OCI-LY7 (cell line): ENCODE measurements at regions not wholly inside any gene's neighbourhood (a gene's known extent, or its start where the extent isn't known, plus 50 kb on each side); places are given as distances from the start of the nearest gene placed in this dataset.

Experiments
- BruUV-seq: library from RNA; stranded (reverse); fragments of 400-500 nt; replicated peaks from 2 replicates; lab custom pipeline; 2021; lab: Mats Ljungman, UMichigan
- CTCF ChIA-PET: fragments of 300-600 bp; sonication (Branson Sonifier 250); formaldehyde crosslinking; loops from one replicate; lab custom pipeline; 2022; ENCODE audit warnings: antibody characterized with exemption; ENCODE audit not compliant: unreplicated experiment; lab: Charles Lee
- POLR2A ChIA-PET: fragments of 300-600 bp; sonication (Branson Sonifier 250); formaldehyde crosslinking; loops from one replicate; lab custom pipeline; 2022; ENCODE audit warnings: antibody characterized with exemption; lab: Charles Lee
- DNase-seq: peaks from one replicate; pipeline ENCODE4 v3.0.0-alpha.2; 2015; ENCODE audit warnings: low spot score
- H2AFZ ChIP-seq: fragments of 200-600 bp; sonication (generic), shearing (Covaris generic); 2 replicates; pipeline ENCODE4 v1.6.1; 2014; ENCODE audit warnings: mild to moderate bottlenecking, antibody characterized with exemption, low read length, moderate library complexity
- H3K27ac ChIP-seq: fragments of 200-600 bp; sonication (generic); 2 replicates; pipeline ENCODE4 v1.5.1; 2014; ENCODE audit warnings: mixed run types, low read depth, mild to moderate bottlenecking, moderate library complexity, low read length, inconsistent platforms; ENCODE audit not compliant: poor library complexity, severe bottlenecking
- H3K36me3 ChIP-seq: fragments of 200-600 bp; sonication (generic); 2 replicates; pipeline ENCODE4 v1.6.1; 2014; ENCODE audit warnings: mild to moderate bottlenecking, antibody characterized with exemption, low read length, moderate library complexity, mixed read lengths; ENCODE audit not compliant: insufficient read depth
- H3K4me1 ChIP-seq: fragments of 200-600 bp; sonication (generic); 2 replicates; pipeline ENCODE4 v1.5.1; 2014; ENCODE audit warnings: mild to moderate bottlenecking, low read length; ENCODE audit not compliant: insufficient read depth, poor library complexity, severe bottlenecking
- H3K4me2 ChIP-seq: fragments of 200-600 bp; sonication (generic); 2 replicates; pipeline ENCODE4 v1.6.1; 2014; ENCODE audit warnings: mild to moderate bottlenecking, low read length
- H3K4me3 ChIP-seq: fragments of 200-600 bp; sonication (generic); 2 replicates; pipeline ENCODE4 v1.5.1; 2014; ENCODE audit warnings: mild to moderate bottlenecking, low read depth, low read length; ENCODE audit not compliant: poor library complexity, severe bottlenecking
- H3K79me2 ChIP-seq: fragments of 200-600 bp; sonication (generic); 2 replicates; pipeline ENCODE4 v1.6.1; 2016; ENCODE audit warnings: low read depth, mild to moderate bottlenecking, low read length, moderate library complexity, mixed read lengths; ENCODE audit not compliant: insufficient read depth
- H3K9me2 ChIP-seq: fragments of 200-600 bp; sonication (generic); 2 replicates; pipeline ENCODE4 v1.6.1; 2016; ENCODE audit warnings: mild to moderate bottlenecking, low read length, mixed read lengths; ENCODE audit not compliant: insufficient read depth
- H3K9me3 ChIP-seq: fragments of 200-600 bp; sonication (generic); 2 replicates; pipeline ENCODE4 v1.6.1; 2014; ENCODE audit warnings: mild to moderate bottlenecking, mixed run types, low read length, mixed read lengths
- H4K20me1 ChIP-seq: fragments of 200-600 bp; sonication (generic); 2 replicates; pipeline ENCODE4 v1.6.1; 2014; ENCODE audit warnings: mild to moderate bottlenecking, antibody characterized with exemption, low read length, moderate library complexity, mixed read lengths; ENCODE audit not compliant: insufficient read depth
- EZH2phosphoT487 ChIP-seq: fragments of 200-600 bp; sonication (generic); IDR thresholded peaks from 2 replicates; pipeline ENCODE4 v1.6.1; 2018; ENCODE audit warnings: low read depth, borderline replicate concordance, mild to moderate bottlenecking, mixed run types, antibody characterized with exemption, low read length, moderate library complexity, mixed read lengths
- intact Hi-C: fragments of 100-400 bp; cut with micrococcal nuclease; formaldehyde crosslinking; loops from one replicate; pipeline ENCODE4 v1.10.0; 2022; ENCODE audit not compliant: unreplicated experiment
- TF ChIP-seq, protein P1 (sequence below): fragments of 200-600 bp; sonication (generic); conservative IDR thresholded peaks from 2 replicates; pipeline ENCODE4 v1.5.1; 2014; ENCODE audit warnings: mild to moderate bottlenecking, antibody characterized with exemption, low read length, moderate library complexity, mixed read lengths

DNA sequence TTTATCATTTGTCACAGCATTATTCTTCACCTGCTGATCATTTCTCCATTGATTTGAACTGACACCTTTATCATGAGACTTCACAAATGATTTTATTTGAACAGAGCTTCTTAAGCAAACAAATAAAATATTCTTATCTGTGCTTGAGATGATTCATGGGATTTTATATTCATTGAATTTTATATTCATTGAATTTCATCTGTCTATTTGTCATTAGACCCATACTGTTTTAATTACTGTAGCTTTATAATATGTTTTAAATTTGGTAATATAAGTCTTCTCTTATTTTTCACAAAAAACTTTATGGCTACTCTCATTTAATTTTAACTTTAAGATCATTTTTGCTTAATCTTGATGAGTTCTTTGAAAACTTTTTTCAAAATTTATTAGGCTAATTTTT is 777.4 kb upstream of the TBX3 start:
- CTCF ChIA-PET: no interaction called here
- H3K9me2 ChIP-seq: no peaks in the 10 kb centered on the region
- BruUV-seq: no TSS peak

DNA sequence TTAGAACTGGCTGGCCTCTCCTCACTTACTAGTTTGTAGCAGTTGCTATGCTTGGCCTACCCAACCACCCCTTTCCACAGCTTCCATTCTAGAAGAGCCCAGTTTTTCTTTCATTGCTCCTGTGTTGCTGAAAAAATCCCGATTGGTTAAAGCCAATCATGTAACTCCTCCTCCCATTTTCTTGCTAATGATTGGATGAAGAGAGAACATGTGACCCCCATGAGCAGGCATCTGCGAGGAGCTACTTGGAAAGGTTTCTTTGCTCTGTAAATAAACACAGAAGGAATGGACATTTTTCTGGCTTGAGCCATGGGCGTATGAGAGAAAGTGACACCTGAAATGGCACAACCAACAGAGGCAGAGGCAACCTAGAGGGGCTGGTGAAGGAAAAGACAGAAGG is 773.8 kb upstream of the TBX3 start:
- no peaks in the 10 kb centered on the region for H3K79me2 ChIP-seq
- POLR2A ChIA-PET: no interaction called here

More for the DNA sequence above, 777.4 kb upstream of the TBX3 start:
- Histone ChIP-seq H3K4me1 (no peaks in the 10 kb centered on the region), H3K4me3 (no peak overlapping the region), H4K20me1 (no peaks in the 10 kb centered on the region), H3K9me3 (no peaks in the 10 kb centered on the region), H3K27ac (no peak overlapping the region), H3K79me2 (no peaks in the 10 kb centered on the region), H3K4me2 (no peak overlapping the region), H3K36me3 (no peaks in the 10 kb centered on the region), H2AFZ (no peak overlapping the region)
- TF ChIP-seq EZH2phosphoT487: no peak
- TF ChIP-seq, protein P1, sequence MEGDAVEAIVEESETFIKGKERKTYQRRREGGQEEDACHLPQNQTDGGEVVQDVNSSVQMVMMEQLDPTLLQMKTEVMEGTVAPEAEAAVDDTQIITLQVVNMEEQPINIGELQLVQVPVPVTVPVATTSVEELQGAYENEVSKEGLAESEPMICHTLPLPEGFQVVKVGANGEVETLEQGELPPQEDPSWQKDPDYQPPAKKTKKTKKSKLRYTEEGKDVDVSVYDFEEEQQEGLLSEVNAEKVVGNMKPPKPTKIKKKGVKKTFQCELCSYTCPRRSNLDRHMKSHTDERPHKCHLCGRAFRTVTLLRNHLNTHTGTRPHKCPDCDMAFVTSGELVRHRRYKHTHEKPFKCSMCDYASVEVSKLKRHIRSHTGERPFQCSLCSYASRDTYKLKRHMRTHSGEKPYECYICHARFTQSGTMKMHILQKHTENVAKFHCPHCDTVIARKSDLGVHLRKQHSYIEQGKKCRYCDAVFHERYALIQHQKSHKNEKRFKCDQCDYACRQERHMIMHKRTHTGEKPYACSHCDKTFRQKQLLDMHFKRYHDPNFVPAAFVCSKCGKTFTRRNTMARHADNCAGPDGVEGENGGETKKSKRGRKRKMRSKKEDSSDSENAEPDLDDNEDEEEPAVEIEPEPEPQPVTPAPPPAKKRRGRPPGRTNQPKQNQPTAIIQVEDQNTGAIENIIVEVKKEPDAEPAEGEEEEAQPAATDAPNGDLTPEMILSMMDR: no peak
- intact Hi-C loops: no loop called here
- POLR2A ChIA-PET: no interaction called here
- DNase-seq: no peak

DNA sequence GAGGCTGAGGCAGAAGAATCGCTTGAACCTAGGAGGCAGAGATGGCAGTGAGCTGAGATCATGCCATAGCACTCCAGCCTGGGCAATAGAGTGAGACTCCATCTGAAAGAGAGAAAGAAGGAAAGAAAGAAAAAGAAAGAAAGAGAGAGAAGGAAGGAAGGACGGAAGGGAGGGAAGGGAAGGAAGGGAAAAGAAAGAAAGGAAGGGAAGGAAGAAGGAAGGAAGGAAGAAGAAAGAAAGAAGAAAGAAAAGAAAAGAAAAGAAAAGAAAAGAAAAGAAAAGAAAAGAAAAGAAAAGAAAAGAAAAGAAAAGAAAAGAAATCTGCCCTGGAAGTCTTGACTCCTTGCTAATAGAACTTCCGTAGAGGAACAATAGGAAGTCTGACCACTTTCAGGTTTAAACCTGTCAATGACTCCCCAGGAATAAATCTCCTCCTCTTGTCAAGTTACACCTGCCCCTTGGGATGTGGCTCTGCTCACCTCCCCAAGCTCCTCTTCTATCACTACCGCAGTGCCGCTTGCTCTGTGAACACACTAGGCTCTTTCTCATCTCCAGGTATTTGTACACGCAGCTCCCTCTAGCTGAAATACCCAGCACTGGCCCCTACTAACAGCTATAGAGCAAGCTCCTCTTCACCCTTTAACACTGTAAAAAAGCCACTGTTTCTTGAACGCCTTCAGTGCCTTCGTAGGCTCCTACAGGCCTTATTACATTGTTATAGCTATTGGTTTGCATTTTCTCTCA is 773.1 kb upstream of the TBX3 start:
- H3K79me2 ChIP-seq: no peaks in the 10 kb centered on the region
- TF ChIP-seq EZH2phosphoT487: no peak
- TF ChIP-seq, protein P1: no peak
- H3K27ac ChIP-seq: no peak overlapping the region
- POLR2A ChIA-PET: interaction anchor here (0.6 kb wide), 1 partner anchor 955 kb away, joined by 3 read pairs; no protein-coding TSS in a partner anchor
- H2AFZ ChIP-seq: no peak overlapping the region
- H3K4me3 ChIP-seq: no peak overlapping the region
- intact Hi-C loops: no loop called here
- no peaks in the 10 kb centered on the region for H4K20me1 ChIP-seq
- H3K4me1 ChIP-seq: no peaks in the 10 kb centered on the region
- CTCF ChIA-PET: no interaction called here
- H3K9me2 ChIP-seq: no peaks in the 10 kb centered on the region
- H3K4me2 ChIP-seq: no peak overlapping the region
- no peak for DNase-seq
- H3K36me3 ChIP-seq: no peaks in the 10 kb centered on the region
- no TSS peak for BruUV-seq
- H3K9me3 ChIP-seq: no peaks in the 10 kb centered on the region

More for the DNA sequence above, 773.8 kb upstream of the TBX3 start:
- H4K20me1 ChIP-seq: no peaks in the 10 kb centered on the region
- no peak overlapping the region for H3K27ac ChIP-seq
- DNase-seq: no peak
- no peak overlapping the region for H3K4me3 ChIP-seq
- H3K36me3 ChIP-seq: no peaks in the 10 kb centered on the region
- BruUV-seq: no TSS peak
- H2AFZ ChIP-seq: no peak overlapping the region
- CTCF ChIA-PET: no interaction called here
- intact Hi-C loops: no loop called here
- no peaks in the 10 kb centered on the region for H3K9me3 ChIP-seq
- no peak overlapping the region for H3K4me2 ChIP-seq
- no peaks in the 10 kb centered on the region for H3K4me1 ChIP-seq
- TF ChIP-seq EZH2phosphoT487: no peak
- TF ChIP-seq, protein P1: no peak
- H3K9me2 ChIP-seq: no peaks in the 10 kb centered on the region
